Kidney (tissue), 13 donors: ENCODE measurements at regions not wholly inside any gene's neighbourhood (a gene's known extent, or its start where the extent isn't known, plus 50 kb on each side); places are given as distances from the start of the nearest gene placed in this dataset.

Experiments
- DNase-seq, 5 donors: peaks; one replicate each; pipeline ENCODE4 v3.0.0-alpha.2; 2013 to 2020
- FAIRE-seq: peaks from 2 replicates; lab custom pipeline; 2012; peaks lifted over from hg19 to GRCh38; lab: Jason Lieb, UNC
- H3K27ac ChIP-seq, 2 donors: one replicate each; pipeline ENCODE4 v1.7.0; 2013; ENCODE audit warnings: low read depth in 2 of 2, low read length in 2 of 2, inconsistent platforms in 1 of 2
- H3K27me3 ChIP-seq: one replicate; pipeline ENCODE4 v1.7.1; 2013; ENCODE audit warnings: low read length, inconsistent platforms; ENCODE audit not compliant: control insufficient read depth, insufficient read depth
- H3K36me3 ChIP-seq, 3 donors: one replicate each; pipeline versions ENCODE4 v1.7.0 to v1.7.1; 2013; ENCODE audit warnings: low read length in 3 of 3, control low read depth in 1 of 3, inconsistent platforms in 1 of 3; ENCODE audit not compliant: insufficient read depth in 3 of 3, control insufficient read depth in 2 of 3
- H3K4me1 ChIP-seq, 3 donors: one replicate each; pipeline versions ENCODE4 v1.7.0 to v1.7.1; 2013; ENCODE audit warnings: low read length in 3 of 3, inconsistent platforms in 1 of 3, low read depth in 1 of 3; ENCODE audit not compliant: control insufficient read depth in 2 of 3, insufficient read depth in 2 of 3
- H3K4me3 ChIP-seq, 3 donors: one replicate each; pipeline versions ENCODE4 v1.7.0 to v1.8.1; 2013; ENCODE audit warnings: low read length in 3 of 3, control low read depth in 1 of 3, inconsistent platforms in 1 of 3
- H3K9ac ChIP-seq, 3 donors: one replicate each; pipeline versions ENCODE4 v1.7.0 to v1.7.1; 2013; ENCODE audit warnings: low read length in 3 of 3, control low read depth in 1 of 3, inconsistent platforms in 1 of 3
- H3K9me3 ChIP-seq, 3 donors: one replicate each; pipeline versions ENCODE4 v1.7.0 to v1.7.1; 2013; ENCODE audit warnings: low read length in 3 of 3, control low read depth in 1 of 3, inconsistent platforms in 1 of 3; ENCODE audit not compliant: control insufficient read depth in 2 of 3, insufficient read depth in 1 of 3
- CTCF ChIP-seq: IDR thresholded peaks from 3 replicates; pipeline ENCODE4 v1.5.1; 2012; ENCODE audit warnings: mild to moderate bottlenecking, moderate library complexity, borderline replicate concordance; ENCODE audit not compliant: insufficient read depth; ENCODE audit errors: extremely low read depth
- intact Hi-C: fragments of 100-400 bp; cut with DNase I; formaldehyde crosslinking; loops from one replicate; pipeline ENCODE4 v1.11.1; 2022
- donor health status: control.
- donor health status: control.
- donor health status: control.
- donor health status: control.
- donor health status: control.
- donor health status: DM: yes; HTN: yes; CAD: no.
- donor health status: Normal renal cell carcinoma (clear cell type).

GRCh38 chr4:101398807-101399206 lies 51.5 kb upstream of the PPP3CA start:
- H3K4me3 ChIP-seq: no peak overlapping the region
- no peaks in the 10 kb centered on the region for H3K9me3 ChIP-seq
- DNase-seq (no peak), FAIRE-seq (peak; percentile 32)
- intact Hi-C loops: no loop called here
- no peaks in the 10 kb centered on the region for H3K36me3 ChIP-seq
- no peak overlapping the region for H3K9ac ChIP-seq
- H3K4me1 ChIP-seq: no peaks in the 10 kb centered on the region
- H3K27me3 ChIP-seq: no peaks in the 10 kb centered on the region
- TF ChIP-seq CTCF: no peak
- no peak overlapping the region for H3K27ac ChIP-seq
